ENCODE measurements at regions not wholly inside any gene's neighbourhood (a gene's known extent, or its start where the extent isn't known, plus 50 kb on each side); places are given as distances from the start of the nearest gene placed in this dataset.
"Not testable (repeated sequence)": the region's sequence is repeated elsewhere in the genome, so short reads cannot be mapped to it uniquely, and the experiment has no call there.

- DNase-seq (ENCODE audit: low spot score), result no peak
Observed at GRCh38 chr4:189090174-189090814, 850.4 kb upstream of the FRG1 start.

GRCh38 chr4:189092581-189092980, 848.1 kb upstream of the FRG1 start:
- DNase-seq (ENCODE audit: low spot score), result no peak

GRCh38 chr4:189096108-189096507, 844.6 kb upstream of the FRG1 start:
- DNase-seq (ENCODE audit: low spot score), result no peak

GRCh38 chr4:189096717-189097116, 844.0 kb upstream of the FRG1 start:
- no peak for DNase-seq (ENCODE audit: low spot score)

GRCh38 chr4:189098932-189099696, 841.6 kb upstream of the FRG1 start:
- DNase-seq (ENCODE audit: low spot score), result no peak

- no peak for DNase-seq (ENCODE audit: low spot score)
Observed at GRCh38 chr4:189113389-189113888, 827.2 kb upstream of the FRG1 start.

GRCh38 chr4:189117426-189117825, 823.2 kb upstream of the FRG1 start:
- DNase-seq (ENCODE audit: low spot score), result no peak

GRCh38 chr4:189121336-189121735, 819.3 kb upstream of the FRG1 start:
- no peak for DNase-seq (ENCODE audit: low spot score)

- DNase-seq (ENCODE audit: low spot score), result peak; percentile 76
Observed at GRCh38 chr4:189124149-189124758, 816.4 kb upstream of the FRG1 start.

- DNase-seq (ENCODE audit: low spot score), result no peak
Observed at GRCh38 chr4:189124791-189125190, 815.9 kb upstream of the FRG1 start.

- DNase-seq (ENCODE audit: low spot score), result no peak
Observed at GRCh38 chr4:189126040-189126439, 814.6 kb upstream of the FRG1 start.

GRCh38 chr4:189128341-189128740, 812.3 kb upstream of the FRG1 start:
- no peak for DNase-seq (ENCODE audit: low spot score)

GRCh38 chr4:189129044-189129694, 811.5 kb upstream of the FRG1 start:
- DNase-seq (ENCODE audit: low spot score), result no peak

GRCh38 chr4:189131118-189131517, 809.6 kb upstream of the FRG1 start:
- DNase-seq (ENCODE audit: low spot score), result no peak

- DNase-seq (ENCODE audit: low spot score), result no peak
Observed at GRCh38 chr4:189136462-189136861, 804.2 kb upstream of the FRG1 start.

- DNase-seq (ENCODE audit: low spot score), result no peak
Observed at GRCh38 chr4:189143263-189143952, 797.3 kb upstream of the FRG1 start.

GRCh38 chr4:189147005-189147929, 793.4 kb upstream of the FRG1 start:
- no peak for DNase-seq (ENCODE audit: low spot score)

GRCh38 chr4:189155083-189155482, 785.6 kb upstream of the FRG1 start:
- not testable (repeated sequence) for DNase-seq (ENCODE audit: low spot score)

- DNase-seq (ENCODE audit: low spot score), result no peak
Observed at GRCh38 chr4:189162073-189162789, 778.4 kb upstream of the FRG1 start.

- no peak for DNase-seq (ENCODE audit: low spot score)
Observed at GRCh38 chr4:189162888-189163287, 777.8 kb upstream of the FRG1 start.

Data from Ammon's horn (tissue), 1 donor.